ENCODE measurements at regions not wholly inside any gene's neighbourhood (a gene's known extent, or its start where the extent isn't known, plus 50 kb on each side); places are given as distances from the start of the nearest gene placed in this dataset.
A peak's percentile ranks its signal among the peaks of the same experiment; 100 is the strongest.

- DNase-seq (ENCODE audit: extremely low spot score) = no peak
- no peak overlapping the region for H3K27ac ChIP-seq (ENCODE audit: low read depth)
- 12% methylated on average over 2 of the region's 2 CpGs for WGBS
These were observed 414.2 kb upstream of the SPTLC3 start for GRCh38 chr20:12594410-12595088.

DNA sequence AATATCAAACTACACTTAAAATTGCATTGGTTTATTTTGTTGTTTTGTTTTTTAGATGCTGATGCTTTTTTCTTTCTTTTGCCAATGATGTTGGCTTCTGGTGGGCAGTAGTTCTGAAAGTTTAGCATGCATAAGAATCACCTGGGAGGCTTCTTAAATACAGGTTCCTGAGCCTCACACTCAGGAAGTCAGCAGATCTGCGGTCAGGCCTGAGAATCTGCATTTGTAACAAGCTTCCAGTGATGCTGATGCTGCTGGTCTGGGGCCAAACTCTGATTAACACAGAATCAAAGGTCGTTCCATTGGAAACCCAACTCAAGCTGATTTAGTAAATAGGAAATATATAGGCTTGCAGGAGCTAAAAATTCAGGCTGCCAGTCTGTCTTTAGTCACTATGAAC is 412.9 kb upstream of the SPTLC3 start:
- Histone ChIP-seq H3K27ac (ENCODE audit: low read depth) (no peak overlapping the region), H3K4me3 (ENCODE audit: low read depth, low read length) (no peak overlapping the region), H3K36me3 (ENCODE audit: insufficient read depth) (no peaks in the 10 kb centered on the region), H3K4me1 (ENCODE audit: insufficient read depth) (no peaks in the 10 kb centered on the region)
- no peak for DNase-seq (ENCODE audit: extremely low spot score)
- 87% methylated on average over 2 of the region's 2 CpGs for WGBS

More at GRCh38 chr20:12594410-12595088, 414.2 kb upstream of the SPTLC3 start:
- Histone ChIP-seq H3K4me1 (ENCODE audit: insufficient read depth) (no peaks in the 10 kb centered on the region), H3K36me3 (ENCODE audit: insufficient read depth) (no peaks in the 10 kb centered on the region), H3K4me3 (ENCODE audit: low read depth, low read length) (no peak overlapping the region)

- Histone ChIP-seq H3K36me3 (ENCODE audit: insufficient read depth) (no peaks in the 10 kb centered on the region), H3K4me3 (ENCODE audit: low read depth, low read length) (no peak overlapping the region), H3K4me1 (ENCODE audit: insufficient read depth) (no peaks in the 10 kb centered on the region), H3K27ac (ENCODE audit: low read depth) (no peak overlapping the region)
- 38% methylated on average over 2 of the region's 2 CpGs for WGBS
- no peak for DNase-seq (ENCODE audit: extremely low spot score)
These were observed 411.9 kb upstream of the SPTLC3 start for GRCh38 chr20:12596863-12597262.

DNA sequence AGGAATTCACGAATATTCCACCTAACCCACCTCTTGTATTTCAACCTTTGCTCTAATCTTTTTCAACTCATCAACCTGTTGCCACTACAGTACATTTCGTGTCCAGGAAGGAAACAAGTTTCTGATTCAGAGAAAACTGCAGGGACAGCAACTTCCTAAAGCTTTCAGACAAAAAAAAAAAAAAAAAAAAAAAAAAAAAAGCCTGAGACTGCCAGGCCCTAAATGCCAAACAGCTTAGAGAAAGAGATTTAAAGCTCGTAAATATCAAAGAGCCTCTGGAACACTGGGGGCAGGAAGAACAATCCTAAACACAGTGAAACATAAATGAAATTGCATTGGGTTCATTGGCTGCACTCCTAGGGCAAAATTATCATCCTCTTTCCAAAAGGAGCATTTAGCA is 411.2 kb upstream of the SPTLC3 start:
- WGBS = 8% methylated on average over 3 of the region's 3 CpGs
- DNase-seq (ENCODE audit: extremely low spot score) = peak; percentile 85
- Histone ChIP-seq H3K27ac (ENCODE audit: low read depth) (no peak overlapping the region), H3K4me1 (ENCODE audit: insufficient read depth) (no peaks in the 10 kb centered on the region), H3K36me3 (ENCODE audit: insufficient read depth) (no peaks in the 10 kb centered on the region), H3K4me3 (ENCODE audit: low read depth, low read length) (no peak overlapping the region)

GRCh38 chr20:12598894-12599293 is 409.9 kb upstream of the SPTLC3 start:
- Histone ChIP-seq H3K27ac (ENCODE audit: low read depth) (no peak overlapping the region), H3K4me1 (ENCODE audit: insufficient read depth) (no peaks in the 10 kb centered on the region), H3K4me3 (ENCODE audit: low read depth, low read length) (no peak overlapping the region), H3K36me3 (ENCODE audit: insufficient read depth) (no peaks in the 10 kb centered on the region)
- 68% methylated on average over 3 of the region's 3 CpGs for WGBS
- no peak for DNase-seq (ENCODE audit: extremely low spot score)

DNA sequence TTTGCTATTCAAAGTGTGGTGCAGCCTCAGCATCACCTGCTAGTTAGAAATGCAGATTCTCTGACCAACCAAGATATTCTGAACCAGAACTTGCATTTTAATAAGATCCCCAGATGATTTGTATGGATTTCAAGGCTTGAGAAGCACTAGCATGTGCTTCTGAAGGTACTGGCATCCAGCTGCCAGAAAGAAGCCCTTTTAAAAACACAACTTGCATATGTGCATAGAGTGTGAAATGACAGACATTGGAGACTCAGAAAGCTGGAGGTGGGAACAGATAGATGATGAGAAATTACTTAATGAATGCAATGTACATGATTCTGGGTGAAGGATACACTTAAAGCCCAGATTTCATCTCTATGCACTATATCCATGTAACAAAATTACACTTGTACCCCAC is 409.3 kb upstream of the SPTLC3 start:
- Histone ChIP-seq H3K4me1 (ENCODE audit: insufficient read depth) (no peaks in the 10 kb centered on the region), H3K4me3 (ENCODE audit: low read depth, low read length) (no peak overlapping the region), H3K27ac (ENCODE audit: low read depth) (no peak overlapping the region), H3K36me3 (ENCODE audit: insufficient read depth) (no peaks in the 10 kb centered on the region)
- no peak for DNase-seq (ENCODE audit: extremely low spot score)

DNA sequence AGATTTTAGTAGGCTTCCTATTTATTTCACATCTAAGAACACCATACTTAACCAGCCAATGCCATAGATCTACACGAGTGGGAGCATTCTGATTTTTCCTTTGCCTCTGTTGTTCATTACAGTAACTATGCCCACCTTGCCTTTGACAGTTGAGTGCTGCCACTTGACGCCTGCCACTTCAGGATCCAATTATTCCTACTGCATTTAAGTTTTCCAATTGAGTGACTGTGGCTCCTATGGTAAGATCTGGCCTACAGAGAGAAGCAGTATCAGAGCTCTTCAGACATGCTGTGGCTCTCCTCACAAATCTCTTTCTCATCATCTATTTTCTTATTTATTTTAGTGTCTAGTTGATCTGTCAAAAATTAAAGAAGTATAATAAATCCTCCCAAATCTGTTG is 403.0 kb upstream of the SPTLC3 start:
- H3K27ac ChIP-seq (ENCODE audit: low read depth) = no peak overlapping the region
- no peaks in the 10 kb centered on the region for H3K36me3 ChIP-seq (ENCODE audit: insufficient read depth)
- DNase-seq (ENCODE audit: extremely low spot score) = no peak
- no peak overlapping the region for H3K4me3 ChIP-seq (ENCODE audit: low read depth, low read length)
- no peaks in the 10 kb centered on the region for H3K4me1 ChIP-seq (ENCODE audit: insufficient read depth)
- WGBS = 90% methylated on average over 2 of the region's 2 CpGs

GRCh38 chr20:12610871-12611270 is 397.9 kb upstream of the SPTLC3 start:
- Histone ChIP-seq H3K4me3 (ENCODE audit: low read depth, low read length) (no peak overlapping the region), H3K27ac (ENCODE audit: low read depth) (no peak overlapping the region), H3K36me3 (ENCODE audit: insufficient read depth) (no peaks in the 10 kb centered on the region), H3K4me1 (ENCODE audit: insufficient read depth) (no peaks in the 10 kb centered on the region)
- DNase-seq (ENCODE audit: extremely low spot score) = no peak
- 80% methylated on average over 1 of the region's 1 CpG for WGBS

DNA sequence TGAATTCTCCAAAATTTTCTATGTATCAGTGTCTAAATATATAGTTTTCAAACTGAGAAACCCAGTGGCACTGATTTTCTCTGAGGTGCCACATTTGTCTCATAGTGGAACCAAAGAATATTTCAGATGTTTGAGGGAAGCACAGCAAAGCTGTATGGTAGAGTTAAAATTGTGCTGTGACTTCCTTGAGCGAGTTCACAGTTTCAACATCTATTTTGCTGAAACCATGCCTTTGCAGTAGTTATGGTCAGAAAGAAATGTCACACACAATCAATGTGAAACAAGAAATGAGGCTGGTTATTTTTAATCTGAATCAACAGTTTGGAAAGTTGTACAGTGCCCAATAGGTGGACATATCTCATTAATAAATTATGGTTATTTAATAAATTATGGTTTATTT is 394.0 kb upstream of the SPTLC3 start:
- H3K4me3 ChIP-seq (ENCODE audit: low read depth, low read length) = no peak overlapping the region
- H3K27ac ChIP-seq (ENCODE audit: low read depth) = no peak overlapping the region
- no peaks in the 10 kb centered on the region for H3K36me3 ChIP-seq (ENCODE audit: insufficient read depth)
- H3K4me1 ChIP-seq (ENCODE audit: insufficient read depth) = no peaks in the 10 kb centered on the region
- 94% methylated on average over 1 of the region's 1 CpG for whole genome bisulfite sequencing
- no peak for DNase-seq (ENCODE audit: extremely low spot score)

GRCh38 chr20:12617076-12617475 is 391.7 kb upstream of the SPTLC3 start:
- no peaks in the 10 kb centered on the region for H3K36me3 ChIP-seq (ENCODE audit: insufficient read depth)
- WGBS = 90% methylated on average over 5 of the region's 5 CpGs
- no peak overlapping the region for H3K4me3 ChIP-seq (ENCODE audit: low read depth, low read length)
- H3K4me1 ChIP-seq (ENCODE audit: insufficient read depth) = no peaks in the 10 kb centered on the region
- H3K27ac ChIP-seq (ENCODE audit: low read depth) = no peak overlapping the region
- DNase-seq (ENCODE audit: extremely low spot score) = no peak

- WGBS = 100% methylated on average over 1 of the region's 1 CpG
These were observed 384.9 kb upstream of the SPTLC3 start for GRCh38 chr20:12623870-12624269.

GRCh38 chr20:12627485-12627884 is 381.3 kb upstream of the SPTLC3 start:
- Histone ChIP-seq H3K4me3 (ENCODE audit: low read depth, low read length) (no peak overlapping the region), H3K36me3 (ENCODE audit: insufficient read depth) (no peaks in the 10 kb centered on the region), H3K27ac (ENCODE audit: low read depth) (no peak overlapping the region), H3K4me1 (ENCODE audit: insufficient read depth) (no peaks in the 10 kb centered on the region)
- 71% methylated on average over 4 of the region's 4 CpGs for WGBS
- DNase-seq (ENCODE audit: extremely low spot score) = no peak

More at GRCh38 chr20:12623870-12624269, 384.9 kb upstream of the SPTLC3 start:
- Histone ChIP-seq H3K4me1 (ENCODE audit: insufficient read depth) (no peaks in the 10 kb centered on the region), H3K4me3 (ENCODE audit: low read depth, low read length) (no peak overlapping the region), H3K27ac (ENCODE audit: low read depth) (no peak overlapping the region), H3K36me3 (ENCODE audit: insufficient read depth) (no peaks in the 10 kb centered on the region)
- no peak for DNase-seq (ENCODE audit: extremely low spot score)

GRCh38 chr20:12638633-12639312 is 370.0 kb upstream of the SPTLC3 start:
- 93% methylated on average over 7 of the region's 7 CpGs for WGBS
- Histone ChIP-seq H3K4me3 (ENCODE audit: low read depth, low read length) (no peak overlapping the region), H3K4me1 (ENCODE audit: insufficient read depth) (no peaks in the 10 kb centered on the region), H3K36me3 (ENCODE audit: insufficient read depth) (no peaks in the 10 kb centered on the region), H3K27ac (ENCODE audit: low read depth) (no peak overlapping the region)
- no peak for DNase-seq (ENCODE audit: extremely low spot score)

GRCh38 chr20:12640251-12640650 is 368.5 kb upstream of the SPTLC3 start:
- Histone ChIP-seq H3K36me3 (ENCODE audit: insufficient read depth) (no peaks in the 10 kb centered on the region), H3K27ac (ENCODE audit: low read depth) (no peak overlapping the region), H3K4me1 (ENCODE audit: insufficient read depth) (no peaks in the 10 kb centered on the region), H3K4me3 (ENCODE audit: low read depth, low read length) (no peak overlapping the region)
- no peak for DNase-seq (ENCODE audit: extremely low spot score)
- WGBS = 72% methylated on average over 4 of the region's 4 CpGs

Data from urinary bladder (tissue), 3 donors.